PC-9 (cell line): ENCODE measurements at regions not wholly inside any gene's neighbourhood (a gene's known extent, or its start where the extent isn't known, plus 50 kb on each side); places are given as distances from the start of the nearest gene placed in this dataset.
A peak's percentile ranks its signal among the peaks of the same experiment; 100 is the strongest.

Source experiments
- BruUV-seq: library from RNA; stranded (reverse); fragments of 400-500 nt; replicated peaks from 2 replicates; lab custom pipeline; 2021; lab: Mats Ljungman, UMichigan
- CTCF ChIA-PET: fragments of 300-600 bp; sonication (Branson Sonifier 250); formaldehyde crosslinking; loops from one replicate; lab custom pipeline; 2022; ENCODE audit warnings: antibody characterized with exemption; lab: Charles Lee
- POLR2A ChIA-PET: fragments of 300-600 bp; sonication (Branson Sonifier 250); formaldehyde crosslinking; loops from one replicate; lab custom pipeline; 2022; ENCODE audit warnings: antibody characterized with exemption; ENCODE audit not compliant: unreplicated experiment; lab: Charles Lee
- DNase-seq, 2 experiments: peaks; one replicate each; pipeline versions ENCODE4 v3.0.0 to v3.0.0-alpha.2; 2015 to 2022; ENCODE audit warnings: mixed read lengths in 1 of 2
- H2AFZ ChIP-seq: fragments of 200-600 bp; sonication (generic); 2 replicates; pipeline ENCODE4 v1.8.1; 2017; ENCODE audit warnings: antibody characterized with exemption
- H3F3A ChIP-seq: fragments of 200-600 bp; sonication (generic); 2 replicates; pipeline ENCODE4 v1.8.1; 2017; ENCODE audit warnings: antibody characterized with exemption, mild to moderate bottlenecking, low read depth; ENCODE audit not compliant: insufficient read depth
- H3K27ac ChIP-seq: fragments of 200-600 bp; sonication (generic); 2 replicates; pipeline ENCODE4 v1.6.1; 2016; ENCODE audit warnings: mixed run types
- H3K27me3 ChIP-seq: fragments of 200-600 bp; sonication (generic); 2 replicates; pipeline ENCODE4 v1.6.1; 2016; ENCODE audit warnings: low read depth, mixed run types; ENCODE audit not compliant: insufficient read depth
- H3K36me3 ChIP-seq: fragments of 200-600 bp; sonication (generic); 2 replicates; pipeline ENCODE4 v1.6.1; 2016; ENCODE audit warnings: low read depth, mixed run types
- H3K4me1 ChIP-seq: fragments of 200-600 bp; sonication (generic); replicated peaks from 2 replicates; pipeline ENCODE4 v1.6.1; 2016; ENCODE audit warnings: mixed run types; ENCODE audit not compliant: insufficient read depth
- H3K4me2 ChIP-seq: fragments of 200-600 bp; sonication (generic); 2 replicates; pipeline ENCODE4 v1.6.1; 2017; ENCODE audit warnings: mixed run types
- H3K4me3 ChIP-seq: fragments of 200-600 bp; sonication (generic); 2 replicates; pipeline ENCODE4 v1.6.1; 2016; ENCODE audit warnings: mixed run types
- H3K79me2 ChIP-seq: fragments of 200-600 bp; sonication (generic); 2 replicates; pipeline ENCODE4 v1.6.1; 2017; ENCODE audit warnings: low read depth, mixed run types
- H3K9me2 ChIP-seq: fragments of 200-600 bp; sonication (generic); 2 replicates; pipeline ENCODE4 v1.8.1; 2017; ENCODE audit warnings: mild to moderate bottlenecking; ENCODE audit not compliant: insufficient read depth
- H3K9me3 ChIP-seq: fragments of 200-600 bp; sonication (generic); 2 replicates; pipeline ENCODE4 v1.8.1; 2016; ENCODE audit warnings: low read depth; ENCODE audit not compliant: insufficient read depth
- H4K20me1 ChIP-seq: fragments of 200-600 bp; sonication (generic); 2 replicates; pipeline ENCODE4 v1.8.1; 2017; ENCODE audit not compliant: insufficient read depth
- EZH2 ChIP-seq: fragments of 200-600 bp; sonication (generic); IDR thresholded peaks from 2 replicates; pipeline ENCODE4 v1.8.0; 2017; ENCODE audit warnings: antibody characterized with exemption, low read depth
- intact Hi-C: fragments of 100-400 bp; cut with micrococcal nuclease; formaldehyde crosslinking; loops from one replicate; pipeline ENCODE4 v1.10.0; 2022; ENCODE audit not compliant: unreplicated experiment
- TF ChIP-seq, protein P1 (sequence below): fragments of 200-600 bp; sonication (generic); conservative IDR thresholded peaks from 2 replicates; pipeline ENCODE4 v1.6.1; 2017; ENCODE audit warnings: mixed run types, antibody characterized with exemption, mild to moderate bottlenecking, moderate library complexity

- H2AFZ ChIP-seq = no peak overlapping the region
- DNase-seq = no peak
- H3K4me3 ChIP-seq = no peak overlapping the region
- no peaks in the 10 kb centered on the region for H3K79me2 ChIP-seq
- ChIA-PET POLR2A (no interaction called here), CTCF (no interaction called here)
- H3K4me2 ChIP-seq = no peak overlapping the region
- intact Hi-C loops = no loop called here
- H3K27me3 ChIP-seq = no peaks in the 10 kb centered on the region
- no peak overlapping the region for H3K27ac ChIP-seq
- no peaks in the 10 kb centered on the region for H3F3A ChIP-seq
- no peaks in the 10 kb centered on the region for H3K9me2 ChIP-seq
- H3K4me1 ChIP-seq = no peaks in the 10 kb centered on the region
- no peaks in the 10 kb centered on the region for H3K9me3 ChIP-seq
- no TSS peak for BruUV-seq
- TF ChIP-seq, protein P1, sequence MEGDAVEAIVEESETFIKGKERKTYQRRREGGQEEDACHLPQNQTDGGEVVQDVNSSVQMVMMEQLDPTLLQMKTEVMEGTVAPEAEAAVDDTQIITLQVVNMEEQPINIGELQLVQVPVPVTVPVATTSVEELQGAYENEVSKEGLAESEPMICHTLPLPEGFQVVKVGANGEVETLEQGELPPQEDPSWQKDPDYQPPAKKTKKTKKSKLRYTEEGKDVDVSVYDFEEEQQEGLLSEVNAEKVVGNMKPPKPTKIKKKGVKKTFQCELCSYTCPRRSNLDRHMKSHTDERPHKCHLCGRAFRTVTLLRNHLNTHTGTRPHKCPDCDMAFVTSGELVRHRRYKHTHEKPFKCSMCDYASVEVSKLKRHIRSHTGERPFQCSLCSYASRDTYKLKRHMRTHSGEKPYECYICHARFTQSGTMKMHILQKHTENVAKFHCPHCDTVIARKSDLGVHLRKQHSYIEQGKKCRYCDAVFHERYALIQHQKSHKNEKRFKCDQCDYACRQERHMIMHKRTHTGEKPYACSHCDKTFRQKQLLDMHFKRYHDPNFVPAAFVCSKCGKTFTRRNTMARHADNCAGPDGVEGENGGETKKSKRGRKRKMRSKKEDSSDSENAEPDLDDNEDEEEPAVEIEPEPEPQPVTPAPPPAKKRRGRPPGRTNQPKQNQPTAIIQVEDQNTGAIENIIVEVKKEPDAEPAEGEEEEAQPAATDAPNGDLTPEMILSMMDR = no peak
- TF ChIP-seq EZH2 = no peak
- H3K36me3 ChIP-seq = no peaks in the 10 kb centered on the region
- no peaks in the 10 kb centered on the region for H4K20me1 ChIP-seq
These were observed 321.5 kb downstream of the FBXO15 start for GRCh38 chr18:73826098-73826497.

- DNase-seq = peak in 1 of 2 experiments; percentile 28
- H2AFZ ChIP-seq = no peak overlapping the region
- H4K20me1 ChIP-seq = no peaks in the 10 kb centered on the region
- intact Hi-C loops = no loop called here
- H3K27me3 ChIP-seq = no peaks in the 10 kb centered on the region
- no peaks in the 10 kb centered on the region for H3K4me1 ChIP-seq
- H3K27ac ChIP-seq = no peak overlapping the region
- TF ChIP-seq, protein P1 = no peak
- no peak for TF ChIP-seq EZH2
- no peak overlapping the region for H3K4me3 ChIP-seq
- H3K36me3 ChIP-seq = no peaks in the 10 kb centered on the region
- no peak overlapping the region for H3K4me2 ChIP-seq
- no peaks in the 10 kb centered on the region for H3K79me2 ChIP-seq
- ChIA-PET CTCF (no interaction called here), POLR2A (no interaction called here)
- no TSS peak for BruUV-seq
- H3K9me2 ChIP-seq = no peaks in the 10 kb centered on the region; the same call in 1 of the 2 replicates
- no peaks in the 10 kb centered on the region for H3K9me3 ChIP-seq
- no peaks in the 10 kb centered on the region for H3F3A ChIP-seq
These were observed 323.0 kb downstream of the FBXO15 start for GRCh38 chr18:73824671-73825070.

GRCh38 chr18:73812423-73812822 lies 335.2 kb downstream of the FBXO15 start:
- ChIA-PET POLR2A (no interaction called here), CTCF (no interaction called here)
- Histone ChIP-seq H3K4me2 (no peak overlapping the region), H3K36me3 (no peaks in the 10 kb centered on the region), H3K9me2 (no peaks in the 10 kb centered on the region), H3K4me1 (no peaks in the 10 kb centered on the region), H4K20me1 (no peaks in the 10 kb centered on the region), H3K27me3 (no peaks in the 10 kb centered on the region), H3K9me3 (0 out of 2 replicates have a peak, but pooled peaks cover 12% of the 10 kb centered on the region), H3F3A (no peaks in the 10 kb centered on the region), H2AFZ (no peak overlapping the region), H3K27ac (no peak overlapping the region), H3K79me2 (no peaks in the 10 kb centered on the region), H3K4me3 (no peak overlapping the region)
- no TSS peak for BruUV-seq
- TF ChIP-seq EZH2 = no peak
- TF ChIP-seq, protein P1 = no peak
- no peak for DNase-seq
- intact Hi-C loops = no loop called here
